ENCODE measurements at regions not wholly inside any gene's neighbourhood (a gene's known extent, or its start where the extent isn't known, plus 50 kb on each side); places are given as distances from the start of the nearest gene placed in this dataset.

DNA sequence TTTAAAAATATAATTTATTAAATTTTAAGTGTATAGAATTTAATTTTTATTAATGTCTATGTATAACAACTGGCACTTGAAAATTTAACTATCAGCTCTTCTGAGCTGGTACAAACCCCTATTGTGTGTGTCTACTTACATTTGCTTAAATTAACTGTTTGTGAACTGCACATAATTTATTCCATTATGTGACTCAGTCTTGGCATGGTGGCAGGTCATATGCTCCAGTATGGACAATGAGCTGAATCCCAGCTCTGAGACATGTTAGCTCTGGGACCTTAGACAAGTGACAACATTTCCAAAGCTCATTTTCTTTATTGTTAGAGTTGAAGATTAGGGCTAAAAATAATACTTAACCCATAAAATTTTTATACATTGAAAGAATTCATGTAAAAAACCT lies 526.1 kb upstream of the MARCKS start:
- DNase-seq (ENCODE audit: low read depth in 6 of 9, low spot score in 9 of 9), result no peak
- H3K27me3 ChIP-seq (ENCODE audit: control insufficient read depth in 2 of 2, insufficient read depth in 1 of 2, low read length in 1 of 2), result no peaks in the 10 kb centered on the region
- H3K27ac ChIP-seq (ENCODE audit: low read depth in 1 of 2, low read length in 1 of 2), result no peak overlapping the region
- no peaks in the 10 kb centered on the region for H3K36me3 ChIP-seq (ENCODE audit: control insufficient read depth in 2 of 2, insufficient read depth in 2 of 2, low read length in 1 of 2)
- no peaks in the 10 kb centered on the region for H3K9me3 ChIP-seq (ENCODE audit: control insufficient read depth in 2 of 2, insufficient read depth in 1 of 2, low read length in 1 of 2)
- no peak overlapping the region for H3K4me3 ChIP-seq (ENCODE audit: low read length in 2 of 2)
- H3K4me1 ChIP-seq (ENCODE audit: control insufficient read depth in 2 of 2, insufficient read depth in 2 of 2, low read length in 2 of 2), result no peaks in the 10 kb centered on the region

DNA sequence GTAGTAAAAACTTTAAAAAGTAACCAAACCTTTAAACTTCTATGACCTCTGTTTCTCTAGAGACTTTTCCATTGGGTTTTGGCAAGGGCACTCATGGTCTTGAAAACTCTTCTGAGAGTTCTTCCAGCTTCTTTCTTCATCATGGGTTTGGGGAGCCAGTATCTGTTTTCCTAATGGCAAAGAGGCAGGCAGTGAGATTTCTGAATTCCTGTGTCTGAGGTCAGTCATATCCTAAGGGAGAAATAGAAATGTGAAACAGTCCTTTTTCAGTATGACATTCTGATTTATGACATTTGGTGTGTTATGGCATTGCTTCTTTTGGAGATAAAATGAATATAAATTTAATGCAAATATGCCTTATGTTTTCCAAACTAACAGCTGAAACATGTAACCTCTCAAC lies 518.5 kb upstream of the MARCKS start:
- Histone ChIP-seq H3K27me3 (ENCODE audit: control insufficient read depth in 2 of 2, insufficient read depth in 1 of 2, low read length in 1 of 2) (no peaks in the 10 kb centered on the region), H3K36me3 (ENCODE audit: control insufficient read depth in 2 of 2, insufficient read depth in 2 of 2, low read length in 1 of 2) (no peaks in the 10 kb centered on the region), H3K4me1 (ENCODE audit: control insufficient read depth in 2 of 2, insufficient read depth in 2 of 2, low read length in 2 of 2) (no peaks in the 10 kb centered on the region), H3K9me3 (ENCODE audit: control insufficient read depth in 2 of 2, insufficient read depth in 1 of 2, low read length in 1 of 2) (no peaks in the 10 kb centered on the region), H3K27ac (ENCODE audit: low read depth in 1 of 2, low read length in 1 of 2) (no peak overlapping the region), H3K4me3 (ENCODE audit: low read length in 2 of 2) (no peak overlapping the region)
- DNase-seq (ENCODE audit: low read depth in 6 of 9, low spot score in 9 of 9), result no peak

DNA sequence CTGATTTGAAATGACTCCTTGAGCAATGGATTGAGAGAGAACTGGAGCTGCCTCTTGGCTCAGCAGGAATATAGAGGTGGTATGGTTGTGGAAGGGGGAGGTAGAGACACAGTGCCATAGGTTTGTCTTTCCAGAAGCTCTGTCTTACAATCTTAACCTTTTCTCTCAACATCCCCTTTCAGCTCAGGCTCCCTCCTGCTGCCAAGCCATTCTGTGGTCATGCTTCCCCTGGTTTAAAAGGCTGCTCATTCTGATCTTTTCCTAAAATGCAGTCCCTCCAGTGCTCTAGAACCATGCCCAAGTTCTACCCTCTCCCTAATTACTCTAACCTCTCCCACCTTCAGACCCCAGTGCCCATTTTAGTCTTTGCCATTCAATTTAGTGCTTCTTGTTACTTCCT lies 517.9 kb upstream of the MARCKS start:
- H3K9me3 ChIP-seq (ENCODE audit: control insufficient read depth in 2 of 2, insufficient read depth in 1 of 2, low read length in 1 of 2), result no peaks in the 10 kb centered on the region
- H3K4me1 ChIP-seq (ENCODE audit: control insufficient read depth in 2 of 2, insufficient read depth in 2 of 2, low read length in 2 of 2), result no peaks in the 10 kb centered on the region
- H3K4me3 ChIP-seq (ENCODE audit: low read length in 2 of 2), result no peak overlapping the region
- no peaks in the 10 kb centered on the region for H3K36me3 ChIP-seq (ENCODE audit: control insufficient read depth in 2 of 2, insufficient read depth in 2 of 2, low read length in 1 of 2)
- H3K27me3 ChIP-seq (ENCODE audit: control insufficient read depth in 2 of 2, insufficient read depth in 1 of 2, low read length in 1 of 2), result no peaks in the 10 kb centered on the region
- no peak overlapping the region for H3K27ac ChIP-seq (ENCODE audit: low read depth in 1 of 2, low read length in 1 of 2)
- no peak for DNase-seq (ENCODE audit: low read depth in 6 of 9, low spot score in 9 of 9)

DNA sequence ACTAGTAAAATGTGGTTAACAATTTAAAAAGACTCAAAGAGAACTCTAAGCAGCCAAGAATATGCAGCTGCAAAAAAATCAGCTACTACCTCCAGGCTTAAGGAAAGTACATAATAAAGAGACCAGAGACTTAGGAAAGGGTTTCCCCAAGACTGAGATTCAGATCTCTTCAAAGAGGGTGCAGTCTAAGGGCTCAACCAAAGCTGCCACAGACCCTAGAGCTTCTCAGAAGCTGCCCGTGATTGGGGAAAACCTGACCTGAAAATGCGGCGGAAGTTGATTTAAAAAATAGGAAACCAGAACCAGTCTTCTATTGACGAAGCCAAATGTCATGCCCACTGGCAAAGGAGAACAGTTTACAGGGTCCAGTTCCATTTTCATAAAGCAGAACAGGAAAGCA lies 516.8 kb upstream of the MARCKS start:
- Histone ChIP-seq H3K27me3 (ENCODE audit: control insufficient read depth in 2 of 2, insufficient read depth in 1 of 2, low read length in 1 of 2) (no peaks in the 10 kb centered on the region), H3K4me1 (ENCODE audit: control insufficient read depth in 2 of 2, insufficient read depth in 2 of 2, low read length in 2 of 2) (no peaks in the 10 kb centered on the region), H3K27ac (ENCODE audit: low read depth in 1 of 2, low read length in 1 of 2) (no peak overlapping the region), H3K4me3 (ENCODE audit: low read length in 2 of 2) (no peak overlapping the region), H3K9me3 (ENCODE audit: control insufficient read depth in 2 of 2, insufficient read depth in 1 of 2, low read length in 1 of 2) (no peaks in the 10 kb centered on the region), H3K36me3 (ENCODE audit: control insufficient read depth in 2 of 2, insufficient read depth in 2 of 2, low read length in 1 of 2) (no peaks in the 10 kb centered on the region)
- no peak for DNase-seq (ENCODE audit: low read depth in 6 of 9, low spot score in 9 of 9)
- WGBS, result 92% methylated on average over 4 of the region's 4 CpGs

DNA sequence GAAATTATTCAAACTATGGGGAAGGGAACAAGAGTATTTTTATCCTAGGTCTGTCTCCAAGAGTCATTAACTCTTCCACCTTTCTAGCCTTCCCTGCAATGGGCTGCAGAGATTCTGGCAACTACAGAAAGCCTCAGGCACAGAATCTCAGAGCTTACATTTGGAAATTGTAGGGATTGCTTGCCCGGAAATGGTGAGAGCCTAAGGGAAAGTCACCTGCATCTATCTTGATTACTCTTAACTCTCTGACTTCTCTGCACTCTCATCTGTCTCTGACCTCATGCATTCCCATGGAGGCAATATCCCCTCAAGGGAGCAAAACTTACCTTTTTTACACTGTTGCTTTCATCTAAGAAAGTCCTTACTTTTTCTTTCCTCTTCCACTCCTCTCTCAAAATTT lies 513.2 kb upstream of the MARCKS start:
- Histone ChIP-seq H3K4me3 (ENCODE audit: low read length in 2 of 2) (no peak overlapping the region), H3K9me3 (ENCODE audit: control insufficient read depth in 2 of 2, insufficient read depth in 1 of 2, low read length in 1 of 2) (no peaks in the 10 kb centered on the region), H3K27ac (ENCODE audit: low read depth in 1 of 2, low read length in 1 of 2) (no peak overlapping the region), H3K4me1 (ENCODE audit: control insufficient read depth in 2 of 2, insufficient read depth in 2 of 2, low read length in 2 of 2) (no peaks in the 10 kb centered on the region), H3K27me3 (ENCODE audit: control insufficient read depth in 2 of 2, insufficient read depth in 1 of 2, low read length in 1 of 2) (no peaks in the 10 kb centered on the region), H3K36me3 (ENCODE audit: control insufficient read depth in 2 of 2, insufficient read depth in 2 of 2, low read length in 1 of 2) (no peaks in the 10 kb centered on the region)
- no peak for DNase-seq (ENCODE audit: low read depth in 6 of 9, low spot score in 9 of 9)
- 100% methylated on average over 1 of the region's 1 CpG for WGBS

DNA sequence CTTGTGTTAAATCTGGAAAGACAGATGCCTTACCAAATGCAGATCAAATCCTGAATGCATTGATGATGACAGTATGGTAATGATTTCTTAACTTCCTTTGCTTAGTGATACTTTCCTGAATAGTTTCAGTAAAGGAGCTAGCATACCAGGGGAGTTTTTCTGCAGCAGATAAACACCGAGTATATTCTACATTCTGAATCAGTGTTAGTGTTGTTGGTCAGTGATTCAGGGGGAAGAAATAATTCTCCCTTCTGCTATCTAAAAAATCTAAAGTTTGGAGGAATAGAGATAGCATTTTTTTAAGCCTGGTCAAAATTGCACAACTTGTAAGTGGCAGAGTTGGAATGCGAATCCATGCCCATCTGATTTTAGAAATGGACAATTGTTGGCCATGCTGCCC lies 512.2 kb upstream of the MARCKS start:
- WGBS, result 96% methylated on average over 2 of the region's 2 CpGs
- DNase-seq (ENCODE audit: low read depth in 6 of 9, low spot score in 9 of 9), result no peak
- no peaks in the 10 kb centered on the region for H3K4me1 ChIP-seq (ENCODE audit: control insufficient read depth in 2 of 2, insufficient read depth in 2 of 2, low read length in 2 of 2)

DNA sequence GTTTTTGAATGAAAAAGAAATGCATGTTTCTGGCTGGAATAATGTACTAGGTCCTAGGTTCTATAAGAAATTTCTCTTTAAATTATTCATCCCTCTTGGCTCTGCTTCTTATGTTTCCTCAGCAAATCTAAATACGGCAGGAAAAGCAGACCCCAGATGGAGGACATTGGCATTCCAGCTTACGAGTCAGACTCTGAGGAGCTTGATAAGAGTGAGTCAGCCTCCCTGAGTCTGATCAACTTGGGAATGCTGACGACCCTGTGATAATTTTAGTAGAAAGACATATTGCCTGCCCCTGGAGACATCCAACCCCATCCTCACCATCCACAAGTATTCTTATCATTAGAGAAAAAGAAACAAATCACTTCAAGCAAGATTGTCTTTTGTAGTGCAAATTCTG lies 509.7 kb upstream of the MARCKS start:
- DNase-seq (ENCODE audit: low read depth in 6 of 9, low spot score in 9 of 9), result no peak
- H3K36me3 ChIP-seq (ENCODE audit: control insufficient read depth in 2 of 2, insufficient read depth in 2 of 2, low read length in 1 of 2), result no peaks in the 10 kb centered on the region
- no peaks in the 10 kb centered on the region for H3K4me1 ChIP-seq (ENCODE audit: control insufficient read depth in 2 of 2, insufficient read depth in 2 of 2, low read length in 2 of 2)
- 97% methylated on average over 3 of the region's 3 CpGs for WGBS
- H3K4me3 ChIP-seq (ENCODE audit: low read length in 2 of 2), result no peak overlapping the region
- no peaks in the 10 kb centered on the region for H3K9me3 ChIP-seq (ENCODE audit: control insufficient read depth in 2 of 2, insufficient read depth in 1 of 2, low read length in 1 of 2)
- no peaks in the 10 kb centered on the region for H3K27me3 ChIP-seq (ENCODE audit: control insufficient read depth in 2 of 2, insufficient read depth in 1 of 2, low read length in 1 of 2)
- no peak overlapping the region for H3K27ac ChIP-seq (ENCODE audit: low read depth in 1 of 2, low read length in 1 of 2)

More for the DNA sequence above, 512.2 kb upstream of the MARCKS start:
- H3K9me3 ChIP-seq (ENCODE audit: control insufficient read depth in 2 of 2, insufficient read depth in 1 of 2, low read length in 1 of 2), result no peaks in the 10 kb centered on the region
- no peaks in the 10 kb centered on the region for H3K36me3 ChIP-seq (ENCODE audit: control insufficient read depth in 2 of 2, insufficient read depth in 2 of 2, low read length in 1 of 2)
- H3K4me3 ChIP-seq (ENCODE audit: low read length in 2 of 2), result no peak overlapping the region
- H3K27ac ChIP-seq (ENCODE audit: low read depth in 1 of 2, low read length in 1 of 2), result no peak overlapping the region
- no peaks in the 10 kb centered on the region for H3K27me3 ChIP-seq (ENCODE audit: control insufficient read depth in 2 of 2, insufficient read depth in 1 of 2, low read length in 1 of 2)

DNA sequence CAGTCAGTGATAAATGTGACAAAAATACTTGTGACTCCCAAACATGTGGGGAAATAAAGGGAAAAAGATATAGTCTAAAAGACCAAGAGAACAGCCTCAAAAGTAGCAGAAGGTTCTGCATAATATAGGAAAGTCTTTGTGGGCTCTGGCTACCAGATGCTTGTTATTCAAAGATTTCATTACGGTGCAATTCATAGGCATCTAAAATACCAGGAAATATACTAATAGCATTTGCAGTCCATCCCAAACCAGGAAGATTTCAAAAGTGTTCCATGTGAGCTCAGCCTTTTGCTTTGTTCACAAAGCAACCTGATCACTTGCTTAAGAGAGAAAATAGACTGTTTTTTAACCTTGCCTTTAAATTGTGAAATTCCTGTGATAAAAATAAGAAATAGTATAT lies 506.7 kb upstream of the MARCKS start:
- Histone ChIP-seq H3K27me3 (ENCODE audit: control insufficient read depth in 2 of 2, insufficient read depth in 1 of 2, low read length in 1 of 2) (no peaks in the 10 kb centered on the region), H3K9me3 (ENCODE audit: control insufficient read depth in 2 of 2, insufficient read depth in 1 of 2, low read length in 1 of 2) (no peaks in the 10 kb centered on the region), H3K27ac (ENCODE audit: low read depth in 1 of 2, low read length in 1 of 2) (no peak overlapping the region), H3K4me3 (ENCODE audit: low read length in 2 of 2) (no peak overlapping the region), H3K36me3 (ENCODE audit: control insufficient read depth in 2 of 2, insufficient read depth in 2 of 2, low read length in 1 of 2) (no peaks in the 10 kb centered on the region), H3K4me1 (ENCODE audit: control insufficient read depth in 2 of 2, insufficient read depth in 2 of 2, low read length in 2 of 2) (no peaks in the 10 kb centered on the region)
- 51% methylated on average over 1 of the region's 1 CpG for WGBS
- DNase-seq (ENCODE audit: low read depth in 6 of 9, low spot score in 9 of 9), result no peak

DNA sequence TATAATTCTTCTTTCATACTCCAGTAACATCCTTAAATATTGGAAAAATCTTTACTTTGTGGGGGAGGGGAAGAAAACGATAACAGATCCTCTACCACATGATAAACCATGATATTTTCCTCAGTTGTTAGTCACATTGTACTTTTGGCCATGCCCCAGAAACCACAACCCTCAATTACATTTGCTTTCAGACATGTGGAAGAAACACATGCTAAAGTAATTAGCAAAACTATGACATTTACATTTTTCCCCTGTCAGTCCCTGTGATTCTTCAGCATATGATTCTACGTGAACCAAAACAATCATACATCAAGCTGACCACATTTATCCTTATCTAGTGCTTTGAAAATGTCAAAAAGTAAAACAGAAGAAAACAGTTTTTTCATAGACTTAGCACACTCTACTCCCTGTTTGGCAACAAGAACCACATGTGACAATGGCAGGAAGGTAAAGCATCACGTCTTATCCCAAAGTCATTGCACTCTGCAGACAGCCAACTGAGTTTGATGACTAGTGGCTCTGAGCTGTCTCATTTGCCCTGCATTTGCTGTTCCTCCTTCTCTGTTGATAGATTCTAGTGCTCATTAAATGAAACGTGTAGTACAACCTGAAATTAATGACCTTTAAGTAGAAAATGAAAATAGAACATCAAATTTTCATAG lies 505.8 kb upstream of the MARCKS start:
- WGBS, result 44% methylated on average over 4 of the region's 4 CpGs
- no peak overlapping the region for H3K4me3 ChIP-seq (ENCODE audit: low read length in 2 of 2)
- H3K27ac ChIP-seq (ENCODE audit: low read depth in 1 of 2, low read length in 1 of 2), result no peak overlapping the region
- H3K9me3 ChIP-seq (ENCODE audit: control insufficient read depth in 2 of 2, insufficient read depth in 1 of 2, low read length in 1 of 2), result no peaks in the 10 kb centered on the region
- DNase-seq (ENCODE audit: low read depth in 6 of 9, low spot score in 9 of 9), result peak in 2 of 9 donors; percentile 2 to 31
- no peaks in the 10 kb centered on the region for H3K4me1 ChIP-seq (ENCODE audit: control insufficient read depth in 2 of 2, insufficient read depth in 2 of 2, low read length in 2 of 2)
- H3K36me3 ChIP-seq (ENCODE audit: control insufficient read depth in 2 of 2, insufficient read depth in 2 of 2, low read length in 1 of 2), result no peaks in the 10 kb centered on the region
- no peaks in the 10 kb centered on the region for H3K27me3 ChIP-seq (ENCODE audit: control insufficient read depth in 2 of 2, insufficient read depth in 1 of 2, low read length in 1 of 2)

Data from thymus (tissue), 11 donors.